Uterus (tissue), 3 donors: ENCODE measurements at regions not wholly inside any gene's neighbourhood (a gene's known extent, or its start where the extent isn't known, plus 50 kb on each side); places are given as distances from the start of the nearest gene placed in this dataset.

ENCODE experiments used
- DNase-seq, 2 donors: peaks; one replicate each; pipeline ENCODE4 v3.0.0-alpha.2; 2019 to 2020
- H3K27ac ChIP-seq, 2 donors: fragments of 200-600 bp; sonication (generic); 1 replicate in 1 of 2; 2 replicates in 1 of 2; pipeline ENCODE4 v1.5.1; 2016 to 2018
- H3K27me3 ChIP-seq, 2 donors: fragments of 200-600 bp; sonication (generic); one replicate each; pipeline ENCODE4 v1.5.1; 2018 to 2019; ENCODE audit warnings: control low read depth in 1 of 2
- H3K36me3 ChIP-seq, 2 donors: fragments of 200-600 bp; sonication (generic); one replicate each; pipeline ENCODE4 v1.5.1; 2019; ENCODE audit warnings: control low read depth in 1 of 2
- H3K4me1 ChIP-seq, 2 donors: fragments of 200-600 bp; sonication (generic); one replicate each; pipeline ENCODE4 v1.5.1; 2018 to 2019; ENCODE audit warnings: control low read depth in 1 of 2
- H3K4me3 ChIP-seq, 2 donors: fragments of 200-600 bp; sonication (generic); 1 replicate in 1 of 2; 2 replicates in 1 of 2; pipeline ENCODE4 v1.5.1; 2018 to 2019; ENCODE audit warnings: mild to moderate bottlenecking in 1 of 2
- H3K9me3 ChIP-seq, 2 donors: fragments of 200-600 bp; sonication (generic); one replicate each; pipeline ENCODE4 v1.5.1; 2019; ENCODE audit warnings: control low read depth in 1 of 2
- CTCF ChIP-seq, 4 experiments: fragments of 200-600 bp in 2 of 4; fragments of 450-650 bp in 2 of 4; sonication (generic) in 2 of 4; IDR thresholded peaks; one replicate each; pipeline ENCODE4 v1.5.1; 2016 to 2019; ENCODE audit warnings: antibody characterized with exemption in 4 of 4, mild to moderate bottlenecking in 2 of 4, moderate library complexity in 1 of 4
- POLR2A ChIP-seq, 2 donors: fragments of 450-650 bp; IDR thresholded peaks; one replicate each; pipeline ENCODE4 v1.6.1; 2016; ENCODE audit warnings: antibody characterized with exemption in 2 of 2, mild to moderate bottlenecking in 1 of 2, moderate library complexity in 1 of 2
- intact Hi-C: fragments of 100-400 bp; cut with DNase I; formaldehyde crosslinking; loops from one replicate; pipeline ENCODE4 v1.15.1; 2023; ENCODE audit warnings: low total_unique reads
- donor health status: DM: yes; HTN: yes; CAD: no.

- no peak for TF ChIP-seq POLR2A (IDR thresholded peaks at IDR 0.05)
- TF ChIP-seq CTCF (IDR thresholded peaks at IDR 0.05), result no peak
- no peaks in the 10 kb centered on the region for H3K36me3 ChIP-seq
- intact Hi-C loops, result no loop called here
Observed at GRCh38 chrX:8868070-8868773, 67.0 kb upstream of the FAM9A start.

GRCh38 chrX:8867406-8867805, 66.2 kb upstream of the FAM9A start:
- intact Hi-C loops, result no loop called here
- H3K27ac ChIP-seq, result no peak overlapping the region
- no peak overlapping the region for H3K4me3 ChIP-seq
- H3K36me3 ChIP-seq, result no peaks in the 10 kb centered on the region
- TF ChIP-seq POLR2A (IDR thresholded peaks at IDR 0.05) (no peak), CTCF (IDR thresholded peaks at IDR 0.05) (no peak)
- no peak for DNase-seq
- no peaks in the 10 kb centered on the region for H3K4me1 ChIP-seq
- H3K27me3 ChIP-seq, result no peaks in the 10 kb centered on the region
- H3K9me3 ChIP-seq, result no peaks in the 10 kb centered on the region

More at GRCh38 chrX:8868070-8868773, 67.0 kb upstream of the FAM9A start:
- Histone ChIP-seq H3K4me3 (no peak overlapping the region), H3K27me3 (no peaks in the 10 kb centered on the region), H3K9me3 (no peaks in the 10 kb centered on the region), H3K4me1 (no peaks in the 10 kb centered on the region), H3K27ac (peak overlapping the region in 1 of 2 donors; percentile 41)
- DNase-seq, result peak in 1 of 2 donors; percentile 41

- Histone ChIP-seq H3K4me3 (no peak overlapping the region), H3K9me3 (no peaks in the 10 kb centered on the region), H3K36me3 (no peaks in the 10 kb centered on the region), H3K27me3 (no peaks in the 10 kb centered on the region), H3K4me1 (no peaks in the 10 kb centered on the region), H3K27ac (no peak overlapping the region)
- intact Hi-C loops, result no loop called here
- TF ChIP-seq CTCF (IDR thresholded peaks at IDR 0.05) (no peak), POLR2A (IDR thresholded peaks at IDR 0.05) (no peak)
- DNase-seq, result no peak
Observed at GRCh38 chrX:8864161-8864560, 63.0 kb upstream of the FAM9A start.

GRCh38 chrX:8861908-8862307, 60.7 kb upstream of the FAM9A start:
- H3K4me3 ChIP-seq, result no peak overlapping the region
- H3K4me1 ChIP-seq, result no peaks in the 10 kb centered on the region
- H3K27ac ChIP-seq, result no peak overlapping the region
- TF ChIP-seq CTCF (IDR thresholded peaks at IDR 0.05), result no peak
- TF ChIP-seq POLR2A (IDR thresholded peaks at IDR 0.05), result no peak
- H3K36me3 ChIP-seq, result no peaks in the 10 kb centered on the region
- no peak for DNase-seq
- H3K27me3 ChIP-seq, result no peaks in the 10 kb centered on the region
- intact Hi-C loops, result no loop called here
- H3K9me3 ChIP-seq, result no peaks in the 10 kb centered on the region

- Histone ChIP-seq H3K27me3 (no peaks in the 10 kb centered on the region), H3K27ac (no peak overlapping the region), H3K4me1 (no peaks in the 10 kb centered on the region), H3K36me3 (no peaks in the 10 kb centered on the region), H3K4me3 (no peak overlapping the region), H3K9me3 (no peaks in the 10 kb centered on the region)
- TF ChIP-seq POLR2A (IDR thresholded peaks at IDR 0.05), result no peak
- no peak for TF ChIP-seq CTCF (IDR thresholded peaks at IDR 0.05)
- intact Hi-C loops, result no loop called here
- DNase-seq, result no peak
Observed at GRCh38 chrX:8851231-8851886, 50.2 kb upstream of the FAM9A start.
